Activated CD8-positive, alpha-beta T cell treated with anti-CD3 and anti-CD28 coated beads for 36 hours (primary cell): ENCODE measurements at regions not wholly inside any gene's neighbourhood (a gene's known extent, or its start where the extent isn't known, plus 50 kb on each side); places are given as distances from the start of the nearest gene placed in this dataset.

ENCODE experiments used
- ATAC-seq: fragments of 200-7000 bp; cut with Tn5 transposase; one replicate; pipeline ENCODE4 v1.10.0; 2021; ENCODE audit warnings: mild to moderate bottlenecking, moderate library complexity
- CTCF ChIA-PET: fragments of 350-600 bp; sonication (Branson Sonifier 250); formaldehyde crosslinking; loops from one replicate; lab custom pipeline; 2021; ENCODE audit warnings: antibody characterized with exemption; lab: Charles Lee
- POLR2A ChIA-PET: fragments of 350-600 bp; sonication (Branson Sonifier 250); formaldehyde crosslinking; loops from one replicate; lab custom pipeline; 2021; ENCODE audit warnings: antibody characterized with exemption; lab: Charles Lee
- DNase-seq: peaks from one replicate; pipeline ENCODE4 v3.0.0-alpha.2; 2020
- H3K27ac Mint-ChIP-seq: one replicate; pipeline ENCODE4 v1.8.0; 2021; ENCODE audit warnings: mild to moderate bottlenecking, mixed read lengths
- H3K27me3 Mint-ChIP-seq: one replicate; pipeline ENCODE4 v1.8.0; 2021; ENCODE audit warnings: mixed read lengths
- H3K36me3 Mint-ChIP-seq: one replicate; pipeline ENCODE4 v1.8.0; 2021; ENCODE audit warnings: low read depth, mixed read lengths
- H3K4me1 Mint-ChIP-seq: one replicate; pipeline ENCODE4 v1.8.0; 2021; ENCODE audit warnings: low read depth, mixed read lengths
- H3K4me3 Mint-ChIP-seq: one replicate; pipeline ENCODE4 v1.8.0; 2021; ENCODE audit warnings: mild to moderate bottlenecking, moderate library complexity, mixed read lengths
- H3K9me3 Mint-ChIP-seq: one replicate; pipeline ENCODE4 v1.8.0; 2021; ENCODE audit warnings: mixed read lengths
- CTCF ChIP-seq: fragments of 200-600 bp; IDR thresholded peaks from one replicate; pipeline ENCODE4 v1.8.0; 2022; ENCODE audit warnings: antibody characterized with exemption, mild to moderate bottlenecking
- intact Hi-C: fragments of 100-400 bp; cut with micrococcal nuclease; formaldehyde crosslinking; loops from one replicate; pipeline ENCODE4 v1.10.0; 2022

- ChIA-PET CTCF (no interaction called here), POLR2A (no interaction called here)
- intact Hi-C loops, result no loop called here
- no peak for ATAC-seq
- no peaks in the 10 kb centered on the region for H3K36me3 Mint-ChIP-seq
- H3K27me3 Mint-ChIP-seq, result no peaks in the 10 kb centered on the region
- no peak for DNase-seq
- H3K9me3 Mint-ChIP-seq, result peaks cover 4% of the 10 kb centered on the region
- no peak for TF ChIP-seq CTCF
- no peaks in the 10 kb centered on the region for H3K4me1 Mint-ChIP-seq
- H3K27ac Mint-ChIP-seq, result no peak overlapping the region
- no peak overlapping the region for H3K4me3 Mint-ChIP-seq
Observed at GRCh38 chr11:91653079-91653754, 571.4 kb upstream of the FAT3 start.

DNA sequence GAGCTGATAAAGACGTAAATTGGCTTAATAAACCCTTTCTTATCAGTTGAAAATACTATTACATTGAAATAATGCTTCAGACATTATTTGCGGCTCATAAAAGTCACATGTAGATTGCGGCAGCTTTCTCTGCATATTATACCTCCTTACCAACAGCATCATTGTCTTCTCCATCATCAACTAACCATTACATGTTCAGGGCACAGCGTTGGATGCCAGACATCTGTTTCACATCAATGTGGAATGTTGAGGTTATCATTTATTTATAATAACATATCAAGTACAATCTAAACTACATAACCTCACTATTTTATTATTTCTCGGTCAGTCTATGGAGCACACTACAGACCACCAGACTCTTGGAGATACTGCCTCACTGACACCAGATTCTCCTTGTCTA, 573.8 kb upstream of the FAT3 start:
- CTCF ChIA-PET, result no interaction called here

DNA sequence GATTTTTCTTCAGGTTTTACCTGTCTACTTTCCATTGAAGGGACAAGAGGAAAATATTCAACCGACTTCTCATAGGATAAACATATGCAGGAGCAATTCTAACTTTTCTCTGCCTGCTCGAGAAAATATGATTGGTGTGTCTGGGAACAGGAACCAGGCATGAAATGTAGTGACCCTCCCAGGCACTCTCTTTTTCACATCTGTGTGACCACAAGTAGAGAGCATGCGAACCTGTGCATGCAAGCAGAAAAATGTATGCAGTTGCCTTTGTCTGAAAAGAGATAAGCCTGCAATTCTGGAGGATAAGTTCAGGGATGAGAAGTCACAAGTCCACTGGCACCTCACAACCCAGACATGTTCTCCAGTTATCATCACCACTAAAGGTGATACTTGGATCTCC, 583.5 kb upstream of the FAT3 start:
- no peak for TF ChIP-seq CTCF
- intact Hi-C loops, result no loop called here
- Mint-ChIP-seq H3K9me3 (peaks cover 7% of the 10 kb centered on the region), H3K4me1 (no peaks in the 10 kb centered on the region), H3K27me3 (no peaks in the 10 kb centered on the region), H3K4me3 (no peak overlapping the region), H3K27ac (no peak overlapping the region), H3K36me3 (no peaks in the 10 kb centered on the region)
- DNase-seq (no peak), ATAC-seq (no peak)
- CTCF ChIA-PET, result no interaction called here
- POLR2A ChIA-PET, result no interaction called here

More for the DNA sequence above, 573.8 kb upstream of the FAT3 start:
- no peak overlapping the region for H3K27ac Mint-ChIP-seq
- no peaks in the 10 kb centered on the region for H3K27me3 Mint-ChIP-seq
- no peak for TF ChIP-seq CTCF
- ATAC-seq (no peak), DNase-seq (no peak)
- POLR2A ChIA-PET, result no interaction called here
- no peak overlapping the region for H3K4me3 Mint-ChIP-seq
- intact Hi-C loops, result no loop called here
- no peaks in the 10 kb centered on the region for H3K36me3 Mint-ChIP-seq
- no peaks in the 10 kb centered on the region for H3K4me1 Mint-ChIP-seq
- H3K9me3 Mint-ChIP-seq, result no peaks in the 10 kb centered on the region

DNA sequence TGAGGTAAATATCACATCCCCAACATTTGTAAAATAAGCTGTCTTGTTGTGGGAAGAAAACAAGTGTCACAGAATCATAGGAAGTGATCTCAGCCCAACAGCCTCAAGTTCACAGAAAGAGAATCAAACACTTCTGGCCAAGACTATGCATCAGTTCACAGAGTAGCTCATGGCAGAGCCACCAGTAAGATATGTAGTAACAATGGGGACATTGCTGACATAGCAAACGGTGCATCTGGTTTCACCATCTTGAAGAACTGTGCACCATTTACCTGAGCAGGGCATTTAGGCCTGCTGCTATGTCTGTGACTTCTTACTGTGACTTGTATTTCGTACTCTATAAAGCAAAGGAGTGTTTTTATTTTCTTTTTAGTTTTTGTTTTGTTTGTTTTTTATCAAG, 585.3 kb upstream of the FAT3 start:
- Mint-ChIP-seq H3K9me3 (peaks cover 7% of the 10 kb centered on the region), H3K27me3 (no peaks in the 10 kb centered on the region), H3K4me3 (no peak overlapping the region), H3K36me3 (no peaks in the 10 kb centered on the region), H3K4me1 (no peaks in the 10 kb centered on the region), H3K27ac (no peak overlapping the region)
- ChIA-PET POLR2A (no interaction called here), CTCF (no interaction called here)
- DNase-seq (no peak), ATAC-seq (no peak)
- TF ChIP-seq CTCF, result no peak
- intact Hi-C loops, result no loop called here

GRCh38 chr11:91630916-91631673, 593.5 kb upstream of the FAT3 start:
- ChIA-PET POLR2A (no interaction called here), CTCF (no interaction called here)
- TF ChIP-seq CTCF, result no peak
- H3K27ac Mint-ChIP-seq, result no peak overlapping the region
- intact Hi-C loops, result no loop called here
- no peak overlapping the region for H3K4me3 Mint-ChIP-seq
- no peaks in the 10 kb centered on the region for H3K36me3 Mint-ChIP-seq
- no peak for ATAC-seq
- no peaks in the 10 kb centered on the region for H3K9me3 Mint-ChIP-seq
- DNase-seq, result no peak
- no peaks in the 10 kb centered on the region for H3K27me3 Mint-ChIP-seq
- H3K4me1 Mint-ChIP-seq, result no peaks in the 10 kb centered on the region
